Ishikawa (cell line): ENCODE measurements at regions not wholly inside any gene's neighbourhood (a gene's known extent, or its start where the extent isn't known, plus 50 kb on each side); places are given as distances from the start of the nearest gene placed in this dataset.

Experiments used
- CEBPB ChIP-seq: IDR thresholded peaks from 2 replicates; pipeline ENCODE4 v1.6.1; 2012
- CREB1 ChIP-seq: IDR thresholded peaks from 2 replicates; pipeline ENCODE4 v1.6.1; 2012; ENCODE audit warnings: low read depth
- EGR1 ChIP-seq: IDR thresholded peaks from 2 replicates; pipeline ENCODE4 v1.6.1; 2012
- EP300 ChIP-seq: IDR thresholded peaks from 2 replicates; pipeline ENCODE4 v1.6.1; 2012; ENCODE audit warnings: borderline replicate concordance
- FOXM1 ChIP-seq: IDR thresholded peaks from 2 replicates; pipeline ENCODE4 v1.6.1; 2012; ENCODE audit warnings: low read depth, borderline replicate concordance
- MAX ChIP-seq: IDR thresholded peaks from 2 replicates; pipeline ENCODE4 v1.6.1; 2012
- NFIC ChIP-seq: IDR thresholded peaks from 2 replicates; pipeline ENCODE4 v1.6.1; 2012
- RAD21 ChIP-seq: IDR thresholded peaks from 2 replicates; pipeline ENCODE4 v1.6.1; 2012; ENCODE audit warnings: low read depth
- REST ChIP-seq: IDR thresholded peaks from 2 replicates; pipeline ENCODE4 v1.6.1; 2012; ENCODE audit warnings: low read depth, mild to moderate bottlenecking
- TAF1 ChIP-seq: IDR thresholded peaks from 2 replicates; pipeline ENCODE4 v1.6.1; 2012; ENCODE audit warnings: low read depth, mild to moderate bottlenecking
- TCF12 ChIP-seq: IDR thresholded peaks from 2 replicates; pipeline ENCODE4 v1.6.1; 2012; ENCODE audit warnings: low read depth
- TEAD4 ChIP-seq: IDR thresholded peaks from 2 replicates; pipeline ENCODE4 v1.6.1; 2012
- USF1 ChIP-seq: IDR thresholded peaks from 2 replicates; pipeline ENCODE4 v1.6.1; 2012
- YY1 ChIP-seq: IDR thresholded peaks from 2 replicates; pipeline ENCODE4 v1.6.1; 2012; ENCODE audit warnings: low read depth
- ZBTB7A ChIP-seq: IDR thresholded peaks from 2 replicates; pipeline ENCODE4 v1.6.1; 2012; ENCODE audit warnings: low read depth

GRCh38 chr3:106403371-106404145 lies 534.7 kb upstream of the CBLB start:
- TF ChIP-seq EP300 (no peak), CEBPB (no peak), YY1 (no peak), TAF1 (no peak), ZBTB7A (no peak), CREB1 (no peak), RAD21 (no peak), REST (no peak), TCF12 (no peak), TEAD4 (no peak), NFIC (no peak), MAX (no peak), USF1 (no peak), EGR1 (no peak), FOXM1 (no peak)

GRCh38 chr3:106413683-106414082 lies 544.9 kb upstream of the CBLB start:
- TF ChIP-seq RAD21 (no peak), TAF1 (no peak), NFIC (no peak), REST (no peak), EGR1 (no peak), YY1 (no peak), ZBTB7A (no peak), CEBPB (no peak), FOXM1 (no peak), MAX (no peak), TEAD4 (no peak), CREB1 (no peak), EP300 (no peak), USF1 (no peak), TCF12 (no peak)

- TF ChIP-seq MAX = no peak
- no peak for TF ChIP-seq FOXM1
- TF ChIP-seq USF1 = no peak
- TF ChIP-seq REST = no peak
- TF ChIP-seq CEBPB = no peak
- TF ChIP-seq RAD21 = no peak
- no peak for TF ChIP-seq TAF1
- no peak for TF ChIP-seq YY1
- TF ChIP-seq TCF12 = no peak
- no peak for TF ChIP-seq EP300
- TF ChIP-seq NFIC = no peak
- TF ChIP-seq TEAD4 = no peak
- no peak for TF ChIP-seq CREB1
- TF ChIP-seq ZBTB7A = no peak
- no peak for TF ChIP-seq EGR1
Observed at GRCh38 chr3:106420628-106421027, 551.8 kb upstream of the CBLB start.
